ENCODE measurements at regions not wholly inside any gene's neighbourhood (a gene's known extent, or its start where the extent isn't known, plus 50 kb on each side); places are given as distances from the start of the nearest gene placed in this dataset.

- no peak for TF ChIP-seq CTCF (IDR thresholded peaks at IDR 0.05)
Measured at GRCh38 chr3:115281697-115282675, 134.9 kb upstream of the ZBTB20 start.

- TF ChIP-seq CTCF (IDR thresholded peaks at IDR 0.05) = no peak
Measured at GRCh38 chr3:115284980-115285379, 137.9 kb upstream of the ZBTB20 start.

- TF ChIP-seq CTCF (IDR thresholded peaks at IDR 0.05) = no peak
Measured at GRCh38 chr3:115286529-115287197, 139.6 kb upstream of the ZBTB20 start.

GRCh38 chr3:115287198-115287597 lies 140.1 kb upstream of the ZBTB20 start:
- TF ChIP-seq CTCF (IDR thresholded peaks at IDR 0.05) = no peak

- no peak for TF ChIP-seq CTCF (IDR thresholded peaks at IDR 0.05)
Measured at GRCh38 chr3:115292131-115292530, 145.0 kb upstream of the ZBTB20 start.

GRCh38 chr3:115292677-115293165 lies 145.6 kb upstream of the ZBTB20 start:
- TF ChIP-seq CTCF (IDR thresholded peaks at IDR 0.05) = no peak

- no peak for TF ChIP-seq CTCF (IDR thresholded peaks at IDR 0.05)
Measured at GRCh38 chr3:115293321-115293720, 146.2 kb upstream of the ZBTB20 start.
